BJ (cell line): ENCODE measurements at regions not wholly inside any gene's neighbourhood (a gene's known extent, or its start where the extent isn't known, plus 50 kb on each side); places are given as distances from the start of the nearest gene placed in this dataset.

ENCODE experiments used
- CTCF ChIA-PET: fragments of 350-600 bp; formaldehyde crosslinking; extraction: SDS; loops from one replicate; lab custom pipeline; 2021; ENCODE audit warnings: antibody characterized with exemption, inconsistent platforms; lab: Yijun Ruan, JAX
- POLR2A ChIA-PET: fragments of 300-600 bp; sonication (Branson Sonifier 250); formaldehyde crosslinking; extraction: SDS; loops from one replicate; lab custom pipeline; 2021; ENCODE audit warnings: antibody characterized with exemption; lab: Charles Lee
- DNase-seq: peaks from one replicate; pipeline ENCODE4 v3.0.0-alpha.2; 2011; ENCODE audit warnings: low read depth
- H3K27me3 ChIP-seq: 2 replicates; pipeline ENCODE4 v1.6.0; 2011; ENCODE audit warnings: low read length; ENCODE audit not compliant: control insufficient read depth, insufficient read depth
- H3K36me3 ChIP-seq: 2 replicates; pipeline ENCODE4 v1.5.1; 2011; ENCODE audit warnings: low read length; ENCODE audit not compliant: control insufficient read depth, insufficient read depth
- H3K4me3 ChIP-seq: 2 replicates; pipeline ENCODE4 v1.5.1; 2011; ENCODE audit warnings: low read depth, mild to moderate bottlenecking, control low read depth, low read length
- CTCF ChIP-seq: IDR thresholded peaks from 2 replicates; pipeline ENCODE4 v1.5.1; 2011; ENCODE audit warnings: low read depth, mild to moderate bottlenecking, control low read depth, inconsistent platforms, low read length, moderate library complexity; ENCODE audit not compliant: insufficient read depth

GRCh38 chr17:11056926-11057325 is 184.1 kb upstream of the SHISA6 start:
- TF ChIP-seq CTCF = no peak
- H3K4me3 ChIP-seq = no peak overlapping the region
- no peaks in the 10 kb centered on the region for H3K27me3 ChIP-seq
- no peaks in the 10 kb centered on the region for H3K36me3 ChIP-seq
- DNase-seq = no peak
- ChIA-PET CTCF (interaction anchor here (0.6 kb wide), 2 partner anchors 108 to 694 kb away, joined by 3 to 4 read pairs; no protein-coding TSS in a partner anchor), POLR2A (no interaction called here)

- CTCF ChIA-PET = no interaction called here
- DNase-seq = no peak
- H3K27me3 ChIP-seq = no peaks in the 10 kb centered on the region
- no peak overlapping the region for H3K4me3 ChIP-seq
- POLR2A ChIA-PET = no interaction called here
- no peaks in the 10 kb centered on the region for H3K36me3 ChIP-seq
- no peak for TF ChIP-seq CTCF
Observed at GRCh38 chr17:11053846-11054245, 187.2 kb upstream of the SHISA6 start.

GRCh38 chr17:11049539-11049938 is 191.5 kb upstream of the SHISA6 start:
- POLR2A ChIA-PET = no interaction called here
- TF ChIP-seq CTCF = no peak
- no peak for DNase-seq
- no peaks in the 10 kb centered on the region for H3K27me3 ChIP-seq
- H3K36me3 ChIP-seq = no peaks in the 10 kb centered on the region
- no peak overlapping the region for H3K4me3 ChIP-seq
- CTCF ChIA-PET = no interaction called here

GRCh38 chr17:11047228-11047627 is 193.8 kb upstream of the SHISA6 start:
- no peak overlapping the region for H3K4me3 ChIP-seq
- no peaks in the 10 kb centered on the region for H3K27me3 ChIP-seq
- no peaks in the 10 kb centered on the region for H3K36me3 ChIP-seq
- POLR2A ChIA-PET = no interaction called here
- CTCF ChIA-PET = no interaction called here
- DNase-seq = no peak
- no peak for TF ChIP-seq CTCF

GRCh38 chr17:11039342-11039741 is 201.5 kb upstream of the PIRT start:
- DNase-seq = no peak
- H3K4me3 ChIP-seq = no peak overlapping the region
- no peaks in the 10 kb centered on the region for H3K27me3 ChIP-seq
- no peaks in the 10 kb centered on the region for H3K36me3 ChIP-seq
- TF ChIP-seq CTCF = no peak
- POLR2A ChIA-PET = no interaction called here
- CTCF ChIA-PET = no interaction called here
